NCI-H187 treated with DMSO at 0.1 percent for 48 hours (cell line): ENCODE measurements at regions not wholly inside any gene's neighbourhood (a gene's known extent, or its start where the extent isn't known, plus 50 kb on each side); places are given as distances from the start of the nearest gene placed in this dataset.
A peak's percentile ranks its signal among the peaks of the same experiment; 100 is the strongest.
"Not testable (repeated sequence)": the region's sequence is repeated elsewhere in the genome, so short reads cannot be mapped to it uniquely, and the experiment has no call there.

Experiments
- DNase-seq: peaks from one replicate; lab custom pipeline; 2025; lab: John Stamatoyannopoulos, UW

DNA sequence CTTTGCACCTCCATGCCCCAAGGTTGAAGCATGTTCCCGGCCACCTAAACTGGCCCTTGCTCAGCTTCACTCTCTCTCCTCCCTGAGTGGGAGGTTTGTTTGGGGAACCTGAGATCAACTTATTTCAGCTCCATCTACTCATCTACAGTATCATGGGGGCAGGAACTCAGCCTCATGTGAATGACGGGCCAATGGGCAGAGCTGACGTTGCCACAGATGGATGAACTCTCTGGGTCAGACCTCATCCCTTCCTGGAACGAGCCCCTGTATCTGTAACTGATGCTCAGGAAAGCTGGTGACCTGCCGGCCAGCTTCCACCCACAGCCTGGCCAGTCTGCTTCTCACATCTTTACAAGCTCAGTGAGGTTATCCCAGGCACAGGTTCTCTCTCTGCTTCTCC, 369.6 kb downstream of the IRX2 start:
- no peak for DNase-seq

DNA sequence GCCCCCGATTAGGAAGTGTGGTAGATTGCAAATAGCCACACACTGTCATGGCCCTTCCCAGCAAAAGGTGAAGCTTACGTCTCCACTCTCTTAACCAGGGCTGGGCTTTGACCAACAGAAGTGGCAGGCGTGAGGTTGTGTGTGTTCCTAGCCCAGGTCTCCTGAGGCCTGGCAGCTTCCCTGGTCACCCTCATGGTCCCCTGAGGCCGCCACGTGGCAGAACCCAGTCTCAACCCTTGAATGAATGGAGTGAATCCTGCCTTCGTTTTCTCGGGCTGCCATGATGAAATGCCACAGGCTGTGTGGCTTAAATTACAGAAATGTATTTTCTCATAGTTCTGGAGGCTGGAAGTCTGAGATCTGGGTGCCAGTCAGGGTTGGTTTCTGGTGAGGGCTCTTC, 370.4 kb downstream of the IRX2 start:
- DNase-seq, result no peak

DNA sequence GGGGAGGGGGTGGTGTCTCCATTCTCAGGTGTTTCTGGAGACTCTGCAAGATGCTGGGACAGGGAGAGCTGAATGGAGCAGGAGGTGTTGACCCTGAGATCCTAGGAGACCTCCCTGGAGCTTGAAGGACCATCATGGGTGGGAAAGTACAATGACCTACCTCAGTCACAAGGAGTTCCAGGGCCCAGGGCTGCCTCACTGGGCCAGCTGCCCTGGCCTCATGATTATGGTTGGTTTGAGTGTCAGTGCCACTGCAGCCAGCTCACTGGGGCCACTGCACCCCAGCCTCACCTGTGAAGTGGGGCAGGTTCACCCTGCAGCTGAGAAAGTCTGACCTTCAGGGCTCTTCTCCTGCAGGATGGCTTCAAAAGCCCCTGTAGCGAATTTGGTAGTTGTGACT, 372.5 kb downstream of the IRX2 start:
- no peak for DNase-seq

DNA sequence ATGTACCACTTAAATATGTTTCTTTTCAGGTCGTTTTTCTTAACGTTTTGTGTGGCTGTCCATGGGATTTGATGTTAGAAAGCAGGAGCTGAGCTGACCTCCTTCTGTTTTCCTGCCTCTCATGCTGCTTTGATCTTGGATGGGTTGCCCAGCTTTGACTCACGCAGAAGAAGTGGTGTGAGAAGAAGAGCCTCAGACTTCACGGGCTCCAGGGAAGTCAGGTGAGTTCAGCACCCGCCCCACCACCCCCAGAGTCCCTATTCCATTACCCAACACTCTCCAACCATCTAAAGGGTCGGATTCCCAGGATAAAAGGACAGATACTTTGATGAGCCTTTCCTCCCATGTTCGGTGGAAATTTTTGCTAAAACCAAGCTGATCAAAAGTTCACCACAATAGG, 373.4 kb downstream of the IRX2 start:
- no peak for DNase-seq

DNA sequence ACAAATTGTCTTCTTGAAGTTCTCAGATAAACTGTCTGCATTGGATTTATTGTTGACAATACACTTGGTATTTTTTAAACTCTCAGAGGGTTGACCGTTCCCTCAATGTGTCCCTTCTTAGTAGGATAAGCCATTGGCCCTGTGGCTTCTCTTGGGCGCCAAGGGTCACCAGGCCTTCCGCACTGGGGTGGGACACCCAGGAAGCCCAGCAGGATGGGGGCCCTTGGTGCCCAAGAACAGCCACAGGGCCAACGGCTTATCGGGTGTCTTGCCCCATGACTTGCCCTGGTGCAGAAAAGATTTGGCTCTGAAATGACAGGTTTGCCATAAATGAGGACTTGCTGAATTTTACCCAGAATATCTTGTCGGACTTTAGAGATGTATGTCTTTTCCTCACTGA, 375.0 kb downstream of the IRX2 start:
- no peak for DNase-seq

DNA sequence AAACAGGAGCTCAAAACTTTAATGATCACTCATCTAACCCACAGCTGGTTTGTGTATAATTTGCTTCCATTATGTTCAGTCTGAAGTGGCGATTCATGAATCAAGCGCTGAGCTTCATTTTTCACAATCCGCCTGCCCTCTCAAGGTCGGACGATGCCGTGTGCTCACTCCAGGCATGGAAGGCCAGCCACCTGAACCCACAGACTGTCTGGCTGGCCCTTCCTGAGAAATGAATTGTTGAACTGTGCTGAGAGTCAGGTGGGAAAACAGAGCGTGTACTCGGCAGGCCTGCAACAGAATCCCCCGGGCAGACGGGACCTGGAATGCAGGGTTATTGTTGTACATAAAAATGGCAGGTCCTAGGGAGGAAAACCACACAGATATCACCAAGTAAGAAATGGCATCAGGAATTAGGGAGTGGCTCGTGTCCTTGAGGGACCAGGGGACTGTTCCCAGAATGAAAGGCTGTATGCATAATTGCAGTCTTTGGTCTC, 375.7 kb downstream of the IRX2 start:
- peak; percentile 69 for DNase-seq

DNA sequence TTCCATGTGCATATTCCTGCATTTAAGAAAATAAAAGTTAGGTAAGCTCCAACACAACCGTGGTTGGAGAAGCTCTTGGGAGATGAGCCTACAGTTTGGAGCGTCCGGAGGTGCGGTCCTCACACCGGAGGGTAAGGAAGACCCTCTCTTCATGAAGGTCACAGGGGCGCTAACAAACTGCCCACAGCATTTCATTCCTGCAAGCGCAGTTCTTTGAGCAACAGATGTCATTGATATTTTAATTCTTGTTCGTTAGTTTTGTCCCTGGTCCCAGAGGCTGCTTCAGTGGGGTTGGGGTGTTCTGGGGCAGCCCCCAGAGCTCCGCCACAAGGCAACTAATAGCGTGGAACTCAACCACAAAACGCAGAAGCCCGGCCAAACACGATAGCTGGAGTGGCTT, 376.2 kb downstream of the IRX2 start:
- no peak for DNase-seq

DNA sequence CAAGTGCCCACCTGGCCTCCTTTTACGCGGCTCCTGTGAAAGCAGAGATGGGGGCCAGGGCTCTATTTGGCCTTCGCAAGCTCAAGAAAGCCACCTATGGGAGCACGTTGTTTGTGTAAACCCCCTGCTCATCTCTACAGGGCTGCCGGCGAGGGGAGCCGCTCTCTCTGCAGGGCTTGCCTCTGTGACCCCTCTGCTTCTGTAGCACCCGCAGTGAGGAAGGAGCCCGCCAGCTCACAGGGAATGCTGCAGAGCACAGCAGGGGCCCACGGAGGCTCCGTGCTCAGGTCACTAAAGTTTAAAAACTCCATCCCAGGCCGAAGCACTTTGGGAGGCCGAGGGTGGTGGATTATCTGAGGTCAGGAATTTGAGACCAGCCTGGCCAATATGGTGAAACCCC, 376.8 kb downstream of the IRX2 start:
- DNase-seq, result no peak

DNA sequence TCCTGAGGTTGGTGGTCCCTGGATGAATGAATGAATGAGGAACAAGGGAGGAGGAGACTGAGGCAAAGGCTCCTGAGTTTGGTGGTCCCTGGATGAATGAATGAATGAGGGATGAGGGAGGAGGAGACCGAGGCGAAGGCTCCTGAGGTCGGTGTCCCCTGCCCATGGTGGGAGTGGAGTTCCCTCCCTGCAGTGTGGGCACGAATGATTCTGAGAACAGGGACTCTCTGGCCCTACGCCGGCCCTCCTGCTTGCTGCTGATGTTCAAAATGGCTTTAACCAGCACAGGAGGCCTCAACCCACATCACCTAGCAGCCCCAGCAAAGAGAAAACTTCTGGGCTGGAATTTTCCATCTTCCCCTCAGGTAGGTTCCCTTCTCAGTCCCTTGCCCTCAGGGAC, 377.8 kb downstream of the IRX2 start:
- DNase-seq, result no peak

DNA sequence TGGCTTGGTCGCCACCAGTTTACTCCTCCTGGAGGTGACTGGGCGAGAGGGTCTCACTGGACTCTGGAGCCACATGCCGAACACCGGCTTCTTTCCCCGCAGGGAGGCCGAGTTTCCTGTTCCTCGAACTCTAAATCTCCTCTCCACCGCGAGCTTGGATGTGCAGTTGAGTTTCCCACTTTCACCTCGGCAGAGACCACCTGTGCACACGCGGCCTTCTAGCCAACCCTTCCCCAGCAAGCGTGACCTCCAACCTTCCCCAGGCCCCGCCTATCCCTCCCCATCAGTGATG, 380.1 kb downstream of the IRX2 start:
- DNase-seq, result no peak

DNA sequence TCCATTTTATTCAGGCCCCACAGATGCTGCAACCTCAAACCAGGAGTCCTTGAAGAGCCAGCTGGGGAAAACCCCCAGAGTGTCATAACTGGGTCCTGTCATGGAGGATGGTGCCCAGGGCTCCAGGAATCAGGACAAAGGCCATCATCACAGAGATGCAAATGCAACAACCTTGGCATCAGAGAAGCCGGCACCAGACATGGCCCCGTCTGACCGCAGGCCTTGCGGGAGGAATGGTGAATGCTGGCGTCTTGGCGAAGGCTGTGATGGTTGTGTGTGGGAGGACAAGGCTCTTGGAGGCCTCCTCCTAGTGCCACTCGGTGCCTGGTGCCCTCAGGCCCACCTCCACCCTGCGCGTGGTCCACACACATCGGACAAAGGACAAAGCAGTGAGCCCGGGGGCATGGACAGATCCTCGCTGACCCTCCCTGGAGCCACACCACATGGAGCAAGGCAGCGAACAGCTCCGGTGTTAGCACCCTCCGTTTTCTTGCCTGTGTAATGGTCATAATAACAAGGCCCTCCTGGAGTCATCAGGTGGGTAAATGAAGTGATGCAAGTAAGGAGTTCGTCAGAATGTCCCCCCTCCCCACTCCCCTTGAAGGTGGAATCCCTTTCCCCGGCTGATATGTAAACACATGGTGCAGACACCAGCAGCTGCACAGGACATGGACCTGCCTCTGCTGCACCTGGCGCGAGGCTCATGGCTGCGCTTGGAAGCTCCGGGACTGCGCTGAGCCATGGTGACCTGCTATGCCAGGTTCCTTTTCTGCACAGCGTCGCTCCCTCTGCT, 380.7 kb downstream of the IRX2 start:
- DNase-seq, result no peak

DNA sequence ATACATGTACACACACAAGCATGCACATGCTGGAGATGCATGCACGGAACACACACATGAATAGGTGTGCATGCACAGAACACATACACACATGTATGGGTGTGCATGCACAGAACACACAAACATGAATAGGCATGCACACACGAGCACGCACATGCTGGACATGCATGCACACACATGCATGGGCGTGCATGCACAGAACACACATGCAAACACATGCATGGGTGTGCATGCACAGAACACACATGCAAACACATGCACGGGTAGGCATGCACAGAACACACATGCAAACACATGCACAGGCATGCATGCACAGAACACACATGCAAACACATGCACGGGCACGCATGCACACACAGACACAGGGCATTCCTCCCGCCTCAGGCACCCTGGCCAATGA, 382.3 kb downstream of the IRX2 start:
- no peak for DNase-seq

DNA sequence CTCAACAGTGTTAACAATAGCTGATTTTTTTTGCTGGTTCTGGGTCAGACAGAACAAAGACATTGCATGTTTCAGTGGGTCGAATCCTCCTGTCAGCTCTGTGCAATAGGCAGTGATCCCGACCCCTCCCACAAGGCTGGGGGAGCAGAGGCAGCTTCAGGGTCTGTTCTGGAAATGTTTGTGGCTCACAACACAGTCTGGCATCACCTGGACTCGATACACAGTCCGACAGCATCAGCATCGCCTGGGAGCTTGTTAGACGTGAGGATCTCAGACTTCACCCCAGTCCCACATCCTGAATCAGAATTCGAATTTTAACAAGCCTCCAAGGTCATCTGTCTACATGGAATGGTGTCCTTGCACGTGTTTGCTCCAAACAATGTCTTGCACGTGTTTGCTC, 384.7 kb downstream of the IRX2 start:
- no peak for DNase-seq

DNA sequence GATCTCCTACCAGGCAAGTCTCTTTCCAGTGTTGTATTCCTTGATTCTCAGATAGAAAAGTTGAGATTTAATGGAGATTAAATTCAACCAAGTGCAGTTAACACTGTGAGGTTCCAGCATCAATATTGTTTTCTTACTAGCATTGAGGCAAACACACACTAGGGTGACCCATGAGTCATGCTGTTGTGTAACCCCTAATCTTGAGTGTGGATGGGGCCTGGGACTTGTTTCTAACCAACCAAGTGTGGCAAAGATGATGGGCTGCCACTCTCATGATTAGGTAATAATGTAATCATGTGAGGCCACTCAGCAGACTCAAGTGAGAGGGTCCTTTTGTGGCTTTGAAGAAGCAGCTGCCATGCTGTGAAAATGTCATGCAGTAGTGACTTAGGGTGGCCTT, 394.2 kb downstream of the IRX2 start:
- no peak for DNase-seq

DNA sequence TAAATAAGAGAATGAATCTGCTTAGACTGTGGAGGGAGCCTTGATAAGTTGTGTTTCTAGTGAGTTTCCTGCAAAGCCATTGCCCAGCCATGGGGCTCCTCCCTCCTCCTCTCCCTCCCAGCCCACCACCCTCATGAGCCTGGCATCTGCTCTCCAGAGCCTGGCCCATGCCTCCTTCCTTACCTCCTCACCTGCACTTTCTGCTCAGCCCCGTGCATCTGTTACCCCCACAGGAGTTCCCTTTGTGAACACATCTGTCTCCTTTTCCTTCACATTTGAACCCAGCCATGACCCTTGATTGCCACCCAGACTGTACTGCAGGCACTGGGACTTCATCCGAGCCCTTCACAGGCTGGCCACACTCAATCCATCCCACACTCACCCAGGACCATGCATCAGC, 395.6 kb downstream of the IRX2 start:
- no peak for DNase-seq

DNA sequence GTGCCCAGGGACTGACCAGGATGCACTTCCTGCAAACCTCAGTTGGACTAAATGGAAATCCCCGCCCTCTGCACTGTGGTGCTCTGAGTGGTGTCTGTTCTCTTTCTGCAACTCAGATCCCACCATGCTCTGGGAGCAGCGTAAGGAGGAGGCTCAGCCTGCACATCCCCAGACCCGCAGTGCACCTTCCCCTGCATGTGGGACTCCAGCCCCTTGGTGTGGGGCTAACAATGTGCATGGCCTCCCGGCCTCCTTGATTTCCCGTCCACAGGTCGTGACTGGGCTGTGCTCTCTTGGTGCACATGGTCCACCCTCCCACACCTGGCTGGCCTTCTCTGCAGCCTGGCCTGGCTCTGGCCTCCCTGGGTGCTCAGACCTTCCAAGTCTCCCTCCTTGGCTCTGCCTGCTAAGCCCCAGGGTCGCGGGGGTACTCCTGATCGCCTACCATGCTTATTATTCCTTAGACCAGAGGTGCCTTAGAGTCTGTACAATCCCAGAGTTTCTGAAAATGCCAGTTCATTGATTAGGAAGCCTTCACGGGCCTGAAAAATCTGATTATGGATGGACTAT, 397.5 kb downstream of the IRX2 start:
- DNase-seq, result no peak

DNA sequence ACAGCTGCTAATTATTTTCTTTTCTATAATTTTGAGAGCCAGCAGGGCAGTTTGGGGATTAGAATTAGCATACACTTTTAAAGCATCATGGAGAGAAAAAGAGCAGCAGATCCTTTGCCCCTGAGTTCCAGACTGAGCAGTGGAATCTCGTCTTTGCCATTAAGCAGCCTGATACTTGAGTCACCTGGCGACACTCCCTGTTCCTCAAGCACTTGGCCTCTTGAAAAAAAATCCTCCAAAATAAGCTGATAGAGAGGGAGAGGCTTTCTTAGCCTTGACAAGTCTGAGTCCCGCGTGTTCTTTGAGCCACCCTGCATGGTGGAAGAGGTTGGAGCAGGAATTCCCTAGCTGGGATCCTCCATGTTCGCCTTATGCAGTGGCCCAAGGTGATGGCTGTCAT, 398.3 kb downstream of the IRX2 start:
- DNase-seq, result no peak

DNA sequence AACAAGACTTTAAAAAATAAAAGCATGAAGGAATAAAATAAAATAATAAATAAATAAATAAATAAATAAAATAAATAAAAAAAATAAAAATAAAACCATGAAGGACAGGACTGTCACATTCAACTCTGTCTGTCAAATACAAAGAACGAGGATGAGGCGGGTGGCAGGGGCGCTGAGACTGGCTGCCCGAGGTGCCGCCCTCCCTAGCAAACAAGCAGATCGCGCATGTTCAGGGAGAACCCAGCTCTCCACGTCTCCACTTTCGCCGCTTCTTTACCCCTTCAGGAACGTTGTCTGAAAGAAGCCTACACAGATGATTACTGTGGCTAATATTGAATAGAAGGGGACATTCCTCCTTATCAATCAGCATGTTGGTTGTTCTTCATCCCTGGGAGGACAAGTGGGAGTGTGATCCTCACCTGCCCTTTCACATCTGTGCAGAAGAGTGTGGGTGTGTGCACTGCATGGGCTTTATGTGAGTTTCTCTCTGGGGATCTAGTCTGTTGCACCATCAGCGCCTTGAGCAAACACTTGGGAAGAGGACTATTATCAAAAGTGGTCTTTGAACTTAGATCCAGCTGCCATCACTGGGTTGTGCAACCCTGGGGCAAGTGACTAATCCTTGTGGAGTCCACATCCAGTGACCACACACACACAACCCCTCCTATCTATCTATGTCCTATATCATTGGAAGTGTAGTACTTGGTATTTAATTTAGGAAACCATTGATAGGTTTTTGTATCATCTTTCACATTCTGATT, 399.2 kb downstream of the IRX2 start:
- DNase-seq, result no peak

DNA sequence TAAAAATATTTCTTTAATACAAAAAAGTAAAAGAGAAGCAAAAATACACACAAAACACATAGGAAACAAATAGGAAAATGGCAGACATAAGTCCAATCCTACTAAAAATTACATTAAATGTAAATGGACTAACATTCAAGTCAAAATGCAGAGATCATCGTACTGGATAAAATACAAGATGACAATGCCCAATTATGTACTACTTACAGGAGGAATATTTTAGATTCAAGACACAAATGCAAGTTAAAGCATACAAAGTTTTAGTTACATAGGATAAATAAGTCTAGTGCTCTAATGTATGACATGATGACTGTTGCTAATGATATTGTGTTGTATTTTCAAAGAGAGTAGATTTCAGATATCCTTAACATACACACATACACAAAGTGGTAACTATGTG, 401.7 kb downstream of the IRX2 start:
- not testable (repeated sequence) for DNase-seq

DNA sequence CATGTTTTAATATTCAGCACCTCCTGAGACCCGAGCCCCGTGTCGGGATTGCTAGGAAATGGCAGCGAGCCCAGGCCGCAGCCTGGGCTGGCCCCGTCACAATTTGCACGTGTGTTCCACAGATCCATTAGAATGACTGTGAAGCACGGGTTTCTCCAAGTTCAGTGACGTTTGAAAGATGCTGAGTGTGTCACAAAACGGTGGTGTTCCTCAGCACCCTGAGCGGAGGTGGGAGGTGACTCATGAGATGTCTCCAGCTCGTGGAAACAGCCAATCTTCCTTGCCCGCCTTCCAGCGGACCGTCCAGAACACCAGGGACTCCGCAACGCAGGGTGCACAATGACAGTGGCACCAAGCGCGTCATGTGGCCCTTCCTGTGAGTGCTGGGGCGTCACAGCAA, 412.8 kb downstream of the IRX2 start:
- no peak for DNase-seq

DNA sequence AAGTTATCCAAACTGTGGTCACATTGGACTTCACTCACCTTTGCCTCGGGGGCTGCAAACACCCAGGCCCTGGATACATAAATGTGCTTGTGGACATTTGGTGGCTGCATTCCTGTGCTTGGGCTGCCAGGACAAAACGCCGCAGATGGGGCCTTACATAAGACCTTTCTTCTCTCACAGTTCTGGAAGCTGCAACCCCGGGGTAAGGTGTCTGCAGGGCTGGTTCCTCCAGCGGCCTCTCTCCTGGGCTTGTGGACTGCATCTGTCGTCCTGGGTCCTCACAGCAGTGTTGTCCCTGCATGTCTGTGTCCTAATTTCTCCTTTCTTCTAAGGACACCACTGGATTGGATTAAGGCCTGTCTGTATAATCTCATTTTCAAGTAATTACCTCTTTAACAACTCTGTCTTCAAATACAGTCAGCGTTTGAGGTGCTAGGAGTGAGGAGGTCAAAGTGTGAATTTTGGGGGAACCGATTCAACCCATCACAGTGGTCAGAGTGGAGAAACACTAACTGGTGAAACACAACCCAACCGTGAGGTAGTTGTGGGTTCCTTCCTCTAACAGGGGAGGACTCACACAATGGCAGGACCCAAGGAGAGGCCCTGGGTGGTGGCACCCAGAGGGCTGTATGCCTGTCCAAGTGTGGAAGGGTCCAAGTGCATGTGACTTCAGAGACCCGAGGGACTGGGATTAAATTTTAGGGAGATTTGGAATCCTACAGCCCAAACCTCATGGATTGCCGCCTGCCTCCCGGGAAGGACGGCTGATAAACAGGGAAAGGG, 415.6 kb downstream of the IRX2 start:
- DNase-seq, result no peak

DNA sequence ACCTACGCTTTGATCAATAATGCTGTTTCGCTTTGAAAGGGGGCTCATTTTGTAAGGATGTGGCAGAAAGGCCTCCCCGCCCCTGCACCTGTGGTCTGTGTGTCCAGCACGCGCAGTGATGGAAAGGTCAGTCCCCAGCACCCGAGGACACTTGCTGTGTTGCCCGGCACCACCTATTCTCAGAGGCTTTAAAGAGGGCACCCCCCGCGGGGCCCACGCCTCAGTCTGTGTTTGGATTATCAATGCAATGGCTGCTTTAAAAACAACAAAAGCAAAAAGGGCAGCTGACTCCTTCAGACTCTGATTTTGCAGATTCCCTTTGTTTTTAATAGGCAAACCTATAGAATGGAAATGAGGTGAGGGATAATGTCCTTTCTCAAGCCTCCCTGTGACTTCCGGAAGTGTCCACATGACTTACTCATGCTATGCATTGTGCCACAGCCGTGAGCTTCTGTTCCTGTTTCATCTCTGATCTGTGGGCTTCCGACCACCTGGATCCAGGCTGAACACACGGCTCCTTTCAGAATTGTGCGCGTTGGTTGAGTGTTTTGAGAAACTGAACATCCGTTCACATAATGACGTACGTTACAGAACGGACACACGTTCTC, 416.2 kb downstream of the IRX2 start:
- DNase-seq, result no peak
